ENCODE measurements at regions not wholly inside any gene's neighbourhood (a gene's known extent, or its start where the extent isn't known, plus 50 kb on each side); places are given as distances from the start of the nearest gene placed in this dataset.

- TF ChIP-seq REST (IDR thresholded peaks at IDR 0.05; ENCODE audit: insufficient read depth in 1 of 2, low read depth in 2 of 2, low read length in 2 of 2) (no peak), TAF1 (IDR thresholded peaks at IDR 0.05; ENCODE audit: borderline replicate concordance, insufficient read depth, low read length) (no peak), SIN3A (IDR thresholded peaks at IDR 0.05; ENCODE audit: borderline replicate concordance, insufficient read depth, low read length) (no peak), POLR2AphosphoS5 (IDR thresholded peaks at IDR 0.05; ENCODE audit: low read depth, low read length) (no peak), FOXP2 (optimal IDR thresholded peaks at IDR 0.05; ENCODE audit: borderline replicate concordance, extremely low read depth, extremely low read length, insufficient read depth) (no peak)
These were observed 151.0 kb downstream of the SUDS3 start for GRCh38 chr12:118527310-118527709.

DNA sequence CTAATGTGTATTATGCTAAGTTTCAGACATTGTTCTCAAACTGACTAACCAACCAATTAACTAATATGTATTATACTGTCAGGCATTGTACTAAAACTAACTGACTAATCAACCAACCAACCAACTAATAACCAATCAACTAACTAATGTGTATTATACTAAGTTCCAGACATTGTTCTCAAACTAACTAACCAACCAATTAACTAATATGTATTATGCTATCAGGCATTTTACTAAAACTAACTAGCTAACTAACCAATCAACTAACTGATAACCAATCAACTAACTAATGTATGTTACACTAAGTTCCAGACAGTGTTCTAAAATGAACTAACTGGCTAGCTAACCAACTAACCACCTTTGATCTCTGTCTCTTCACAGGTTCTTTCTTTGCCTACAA is 152.3 kb downstream of the SUDS3 start:
- TF ChIP-seq REST (IDR thresholded peaks at IDR 0.05; ENCODE audit: insufficient read depth in 1 of 2, low read depth in 2 of 2, low read length in 2 of 2) (no peak), FOXP2 (optimal IDR thresholded peaks at IDR 0.05; ENCODE audit: borderline replicate concordance, extremely low read depth, extremely low read length, insufficient read depth) (no peak)

GRCh38 chr12:118534003-118534402 is 157.6 kb downstream of the SUDS3 start:
- no peak for TF ChIP-seq POLR2AphosphoS5 (IDR thresholded peaks at IDR 0.05; ENCODE audit: low read depth, low read length)
- no peak for TF ChIP-seq SIN3A (IDR thresholded peaks at IDR 0.05; ENCODE audit: borderline replicate concordance, insufficient read depth, low read length)
- TF ChIP-seq FOXP2 (optimal IDR thresholded peaks at IDR 0.05; ENCODE audit: borderline replicate concordance, extremely low read depth, extremely low read length, insufficient read depth), result no peak
- TF ChIP-seq REST (IDR thresholded peaks at IDR 0.05; ENCODE audit: insufficient read depth in 1 of 2, low read depth in 2 of 2, low read length in 2 of 2), result no peak
- no peak for TF ChIP-seq TAF1 (IDR thresholded peaks at IDR 0.05; ENCODE audit: borderline replicate concordance, insufficient read depth, low read length)

GRCh38 chr12:118536306-118536906 is 160.1 kb downstream of the SUDS3 start:
- TF ChIP-seq REST (IDR thresholded peaks at IDR 0.05; ENCODE audit: insufficient read depth in 1 of 2, low read depth in 2 of 2, low read length in 2 of 2), result no peak

DNA sequence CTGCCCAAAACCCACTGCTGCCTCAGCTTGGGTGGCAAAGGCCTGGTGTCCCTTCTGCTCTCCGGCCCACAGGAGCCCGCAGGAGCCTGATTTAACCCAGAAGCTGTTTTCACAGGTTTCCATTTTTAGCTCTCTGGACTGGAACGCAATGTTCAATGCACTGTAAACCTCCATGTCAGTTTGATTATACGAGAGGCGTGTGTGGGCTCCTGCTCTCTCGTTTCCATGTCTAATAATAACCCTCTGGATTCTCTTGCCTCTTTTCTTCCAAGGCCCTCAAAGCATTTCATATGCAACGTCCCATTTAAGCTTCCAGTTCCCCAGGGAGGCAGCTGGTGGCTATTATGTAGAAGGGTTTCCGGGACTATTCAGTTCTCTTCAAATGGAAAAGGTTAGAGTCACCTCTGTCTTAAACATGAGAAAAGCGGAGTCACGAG is 161.1 kb downstream of the SUDS3 start:
- TF ChIP-seq POLR2AphosphoS5 (IDR thresholded peaks at IDR 0.05; ENCODE audit: low read depth, low read length), result no peak
- TF ChIP-seq REST (IDR thresholded peaks at IDR 0.05; ENCODE audit: insufficient read depth in 1 of 2, low read depth in 2 of 2, low read length in 2 of 2), result no peak
- no peak for TF ChIP-seq FOXP2 (optimal IDR thresholded peaks at IDR 0.05; ENCODE audit: borderline replicate concordance, extremely low read depth, extremely low read length, insufficient read depth)
- TF ChIP-seq TAF1 (IDR thresholded peaks at IDR 0.05; ENCODE audit: borderline replicate concordance, insufficient read depth, low read length), result no peak
